ENCODE measurements at regions not wholly inside any gene's neighbourhood (a gene's known extent, or its start where the extent isn't known, plus 50 kb on each side); places are given as distances from the start of the nearest gene placed in this dataset.

- TF ChIP-seq CTCF (IDR thresholded peaks at IDR 0.05 in 2 of 3, conservative IDR thresholded peaks at IDR 0.05 in 1 of 3; ENCODE audit: control insufficient read depth in 2 of 3, extremely low read depth in 1 of 3, insufficient read depth in 1 of 3, low read depth in 3 of 3, low read length in 3 of 3) (no peak), EZH2 (IDR thresholded peaks at IDR 0.05; ENCODE audit: borderline replicate concordance, control insufficient read depth, low read depth, low read length) (no peak), SIN3A (IDR thresholded peaks at IDR 0.05; ENCODE audit: low read depth, low read length) (no peak), MAX (IDR thresholded peaks at IDR 0.05; ENCODE audit: low read depth, low read length) (no peak), SRF (IDR thresholded peaks at IDR 0.05; ENCODE audit: low read depth in 2 of 2, low read length in 2 of 2) (no peak), CBFB (IDR thresholded peaks at IDR 0.05; ENCODE audit: low read depth) (no peak), ZBTB33 (IDR thresholded peaks at IDR 0.05) (no peak), JUNB (IDR thresholded peaks at IDR 0.05) (no peak), HDAC2 (IDR thresholded peaks at IDR 0.05) (no peak), MXI1 (IDR thresholded peaks at IDR 0.05; ENCODE audit: low read depth, low read length) (no peak), BRCA1 (IDR thresholded peaks at IDR 0.05; ENCODE audit: low read depth, low read length) (no peak), GABPA (IDR thresholded peaks at IDR 0.05; ENCODE audit: low read depth) (no peak)
- TF ChIP-seq, protein P1, sequence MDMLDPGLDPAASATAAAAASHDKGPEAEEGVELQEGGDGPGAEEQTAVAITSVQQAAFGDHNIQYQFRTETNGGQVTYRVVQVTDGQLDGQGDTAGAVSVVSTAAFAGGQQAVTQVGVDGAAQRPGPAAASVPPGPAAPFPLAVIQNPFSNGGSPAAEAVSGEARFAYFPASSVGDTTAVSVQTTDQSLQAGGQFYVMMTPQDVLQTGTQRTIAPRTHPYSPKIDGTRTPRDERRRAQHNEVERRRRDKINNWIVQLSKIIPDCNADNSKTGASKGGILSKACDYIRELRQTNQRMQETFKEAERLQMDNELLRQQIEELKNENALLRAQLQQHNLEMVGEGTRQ (IDR thresholded peaks at IDR 0.05; ENCODE audit: borderline replicate concordance, low read depth, low read length): no peak
- TF ChIP-seq, protein P2, sequence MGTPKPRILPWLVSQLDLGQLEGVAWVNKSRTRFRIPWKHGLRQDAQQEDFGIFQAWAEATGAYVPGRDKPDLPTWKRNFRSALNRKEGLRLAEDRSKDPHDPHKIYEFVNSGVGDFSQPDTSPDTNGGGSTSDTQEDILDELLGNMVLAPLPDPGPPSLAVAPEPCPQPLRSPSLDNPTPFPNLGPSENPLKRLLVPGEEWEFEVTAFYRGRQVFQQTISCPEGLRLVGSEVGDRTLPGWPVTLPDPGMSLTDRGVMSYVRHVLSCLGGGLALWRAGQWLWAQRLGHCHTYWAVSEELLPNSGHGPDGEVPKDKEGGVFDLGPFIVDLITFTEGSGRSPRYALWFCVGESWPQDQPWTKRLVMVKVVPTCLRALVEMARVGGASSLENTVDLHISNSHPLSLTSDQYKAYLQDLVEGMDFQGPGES (IDR thresholded peaks at IDR 0.05): no peak
These were observed 89.4 kb downstream of the FTHL17 start for GRCh38 chrX:30982467-30982866.
